Bronchial epithelial cell (primary cell): ENCODE measurements at regions not wholly inside any gene's neighbourhood (a gene's known extent, or its start where the extent isn't known, plus 50 kb on each side); places are given as distances from the start of the nearest gene placed in this dataset.

ENCODE experiments used
- DNase-seq: peaks from one replicate; pipeline ENCODE4 v3.0.0-alpha.2; 2010; ENCODE audit warnings: low read depth
- FAIRE-seq: peaks from 2 replicates; lab custom pipeline; 2011; peaks lifted over from hg19 to GRCh38; lab: Jason Lieb, UNC
- H3K27me3 ChIP-seq: 2 replicates; pipeline ENCODE4 v1.5.1; 2011; ENCODE audit warnings: low read length; ENCODE audit not compliant: control insufficient read depth, insufficient read depth
- H3K36me3 ChIP-seq: 2 replicates; pipeline ENCODE4 v1.5.1; 2011; ENCODE audit warnings: low read length; ENCODE audit not compliant: control insufficient read depth, insufficient read depth
- H3K4me3 ChIP-seq: 2 replicates; pipeline ENCODE4 v1.5.1; 2011; ENCODE audit warnings: mild to moderate bottlenecking, low read depth, low read length, control low read depth
- CTCF ChIP-seq: IDR thresholded peaks from 2 replicates; pipeline ENCODE4 v1.5.1; 2011; ENCODE audit warnings: mild to moderate bottlenecking, moderate library complexity, low read length, control low read depth, inconsistent platforms; ENCODE audit not compliant: insufficient read depth, severe bottlenecking

GRCh38 chr10:112880633-112881530, 69.2 kb upstream of the TCF7L2 start:
- Histone ChIP-seq H3K4me3 (no peak overlapping the region), H3K27me3 (no peaks in the 10 kb centered on the region), H3K36me3 (no peaks in the 10 kb centered on the region)
- DNase-seq (no peak), FAIRE-seq (no peak)
- TF ChIP-seq CTCF, result no peak

GRCh38 chr10:112883360-112884178, 66.5 kb upstream of the TCF7L2 start:
- TF ChIP-seq CTCF, result no peak
- DNase-seq (no peak), FAIRE-seq (no peak)
- Histone ChIP-seq H3K36me3 (no peaks in the 10 kb centered on the region), H3K27me3 (no peaks in the 10 kb centered on the region), H3K4me3 (no peak overlapping the region)

GRCh38 chr10:112884179-112884504, 65.9 kb upstream of the TCF7L2 start:
- Histone ChIP-seq H3K36me3 (no peaks in the 10 kb centered on the region), H3K4me3 (no peak overlapping the region), H3K27me3 (no peaks in the 10 kb centered on the region)
- no peak for TF ChIP-seq CTCF
- no peak for DNase-seq
- FAIRE-seq, result no peak

DNA sequence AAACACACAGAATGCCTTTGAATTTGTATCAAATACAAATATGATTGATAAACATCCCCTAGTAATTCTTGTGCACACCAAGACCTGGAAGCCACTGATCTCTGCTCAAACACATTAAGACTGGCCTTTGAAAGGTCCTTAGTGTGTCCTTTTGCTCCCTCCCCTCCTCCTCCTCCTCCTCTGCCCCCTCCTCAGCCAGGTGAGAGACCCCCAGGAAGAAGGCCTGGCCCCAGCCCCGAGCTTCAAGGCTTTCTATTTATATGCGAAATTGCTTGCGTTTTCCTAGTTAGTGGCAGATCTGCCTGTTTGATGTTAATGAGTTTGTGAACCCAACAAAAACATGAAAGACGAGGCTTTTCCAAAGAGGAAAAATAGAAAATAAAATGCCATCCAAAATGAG, 63.6 kb upstream of the TCF7L2 start:
- DNase-seq (no peak), FAIRE-seq (no peak)
- Histone ChIP-seq H3K4me3 (no peak overlapping the region), H3K36me3 (no peaks in the 10 kb centered on the region), H3K27me3 (no peaks in the 10 kb centered on the region)
- TF ChIP-seq CTCF, result no peak

GRCh38 chr10:112887968-112888367, 62.1 kb upstream of the TCF7L2 start:
- H3K27me3 ChIP-seq, result no peaks in the 10 kb centered on the region
- no peak for FAIRE-seq
- H3K4me3 ChIP-seq, result no peak overlapping the region
- no peak for TF ChIP-seq CTCF
- H3K36me3 ChIP-seq, result no peaks in the 10 kb centered on the region
- DNase-seq, result no peak
